DND-41 (cell line): ENCODE measurements at regions not wholly inside any gene's neighbourhood (a gene's known extent, or its start where the extent isn't known, plus 50 kb on each side); places are given as distances from the start of the nearest gene placed in this dataset.

Experiments
- ATAC-seq: fragments of 200-7000 bp; cut with Tn5 transposase; 3 replicates; pipeline ENCODE4 v1.9.1; 2021; ENCODE audit warnings: low read depth; ENCODE audit not compliant: insufficient read depth
- DNase-seq: peaks from one replicate; pipeline ENCODE4 v3.0.0-alpha.2; 2020
- H2AFZ ChIP-seq: 2 replicates; pipeline ENCODE4 v1.6.0; 2012; ENCODE audit warnings: low read depth, low read length
- H3K27ac ChIP-seq: 2 replicates; pipeline ENCODE4 v1.5.1; 2012; ENCODE audit warnings: low read length, inconsistent platforms
- H3K27me3 ChIP-seq: fragments of 200-600 bp; sonication (generic); 2 replicates; pipeline ENCODE4 v1.6.0; 2012; ENCODE audit warnings: low read length, mild to moderate bottlenecking, inconsistent platforms; ENCODE audit not compliant: insufficient read depth, poor library complexity
- H3K36me3 ChIP-seq: 2 replicates; pipeline ENCODE4 v1.5.1; 2012; ENCODE audit warnings: low read length, inconsistent platforms; ENCODE audit not compliant: insufficient read depth
- H3K4me1 ChIP-seq: 2 replicates; pipeline ENCODE4 v1.5.1; 2012; ENCODE audit warnings: mild to moderate bottlenecking, low read length; ENCODE audit not compliant: insufficient read depth
- H3K4me2 ChIP-seq: 2 replicates; pipeline ENCODE4 v1.6.0; 2012; ENCODE audit warnings: mild to moderate bottlenecking, moderate library complexity, low read length, inconsistent platforms; ENCODE audit not compliant: insufficient read depth
- H3K4me3 ChIP-seq, 2 experiments: fragments of 200-600 bp in 1 of 2; shearing (Covaris generic) in 1 of 2; 2 replicates each; pipeline ENCODE4 v1.5.1; 2012 to 2016; ENCODE audit warnings: inconsistent platforms in 2 of 2, low read length in 2 of 2, mild to moderate bottlenecking in 2 of 2, low read depth in 1 of 2, moderate library complexity in 1 of 2
- H3K79me2 ChIP-seq: 2 replicates; pipeline ENCODE4 v1.6.0; 2012; ENCODE audit warnings: low read length, inconsistent platforms; ENCODE audit not compliant: insufficient read depth
- H3K9ac ChIP-seq: 2 replicates; pipeline ENCODE4 v1.6.0; 2012; ENCODE audit warnings: low read depth, mild to moderate bottlenecking, inconsistent platforms, low read length, moderate library complexity
- H3K9me3 ChIP-seq: 2 replicates; pipeline ENCODE4 v1.5.1; 2012; ENCODE audit warnings: low read length, moderate library complexity, mild to moderate bottlenecking, inconsistent platforms; ENCODE audit not compliant: insufficient read depth, severe bottlenecking
- H4K20me1 ChIP-seq: 2 replicates; pipeline ENCODE4 v1.6.0; 2012; ENCODE audit warnings: low read length; ENCODE audit not compliant: insufficient read depth
- CTCF ChIP-seq: IDR thresholded peaks from 2 replicates; pipeline ENCODE4 v1.5.1; 2012; ENCODE audit warnings: borderline replicate concordance, low read length, moderate library complexity, mild to moderate bottlenecking; ENCODE audit not compliant: poor library complexity, severe bottlenecking; ENCODE audit errors: extremely low read depth
- EZH2 ChIP-seq: IDR thresholded peaks from 3 replicates; pipeline ENCODE4 v1.6.1; 2012; ENCODE audit warnings: borderline replicate concordance, low read depth, mild to moderate bottlenecking, moderate library complexity, low read length, inconsistent platforms; ENCODE audit not compliant: severe bottlenecking

- Histone ChIP-seq H3K4me3 (no peak overlapping the region), H3K36me3 (no peaks in the 10 kb centered on the region), H3K4me2 (no peak overlapping the region), H3K9ac (no peak overlapping the region), H4K20me1 (no peaks in the 10 kb centered on the region), H3K27ac (no peak overlapping the region), H3K79me2 (no peaks in the 10 kb centered on the region), H2AFZ (no peak overlapping the region), H3K27me3 (peaks cover 3% of the 10 kb centered on the region), H3K9me3 (no peaks in the 10 kb centered on the region), H3K4me1 (no peaks in the 10 kb centered on the region)
- no peak for DNase-seq
- ATAC-seq = no peak
- TF ChIP-seq CTCF (no peak), EZH2 (no peak)
Observed at GRCh38 chr16:52650318-52650717, 103.4 kb upstream of the TOX3 start.

GRCh38 chr16:52649870-52650269 is 102.9 kb upstream of the TOX3 start:
- no peaks in the 10 kb centered on the region for H3K4me1 ChIP-seq
- no peak overlapping the region for H3K4me3 ChIP-seq
- ATAC-seq (no peak), DNase-seq (no peak)
- no peak overlapping the region for H2AFZ ChIP-seq
- no peaks in the 10 kb centered on the region for H3K9me3 ChIP-seq
- no peaks in the 10 kb centered on the region for H4K20me1 ChIP-seq
- no peak overlapping the region for H3K4me2 ChIP-seq
- no peaks in the 10 kb centered on the region for H3K36me3 ChIP-seq
- H3K27me3 ChIP-seq = peaks cover 3% of the 10 kb centered on the region
- no peak overlapping the region for H3K9ac ChIP-seq
- TF ChIP-seq CTCF = no peak
- TF ChIP-seq EZH2 = no peak
- no peak overlapping the region for H3K27ac ChIP-seq
- no peaks in the 10 kb centered on the region for H3K79me2 ChIP-seq

- Histone ChIP-seq H4K20me1 (no peaks in the 10 kb centered on the region), H3K4me1 (no peaks in the 10 kb centered on the region), H2AFZ (no peak overlapping the region), H3K4me3 (no peak overlapping the region), H3K27me3 (peaks cover 3% of the 10 kb centered on the region), H3K4me2 (no peak overlapping the region), H3K9ac (no peak overlapping the region), H3K27ac (no peak overlapping the region), H3K79me2 (no peaks in the 10 kb centered on the region), H3K36me3 (no peaks in the 10 kb centered on the region), H3K9me3 (no peaks in the 10 kb centered on the region)
- TF ChIP-seq EZH2 (no peak), CTCF (no peak)
- ATAC-seq = no peak
- no peak for DNase-seq
Observed at GRCh38 chr16:52647588-52647987, 100.6 kb upstream of the TOX3 start.

- no peak for DNase-seq
- H3K36me3 ChIP-seq = no peaks in the 10 kb centered on the region
- H4K20me1 ChIP-seq = no peaks in the 10 kb centered on the region
- H3K79me2 ChIP-seq = no peaks in the 10 kb centered on the region
- H3K27me3 ChIP-seq = no peaks in the 10 kb centered on the region
- no peak overlapping the region for H3K4me3 ChIP-seq
- no peak overlapping the region for H3K4me2 ChIP-seq
- no peaks in the 10 kb centered on the region for H3K4me1 ChIP-seq
- no peak overlapping the region for H3K9ac ChIP-seq
- no peak for ATAC-seq
- no peak overlapping the region for H3K27ac ChIP-seq
- no peak overlapping the region for H2AFZ ChIP-seq
- H3K9me3 ChIP-seq = no peaks in the 10 kb centered on the region
- no peak for TF ChIP-seq CTCF
- no peak for TF ChIP-seq EZH2
Observed at GRCh38 chr16:52643006-52643405, 96.1 kb upstream of the TOX3 start.
